ENCODE measurements at regions not wholly inside any gene's neighbourhood (a gene's known extent, or its start where the extent isn't known, plus 50 kb on each side); places are given as distances from the start of the nearest gene placed in this dataset.

- intact Hi-C loops (cut with micrococcal nuclease; ENCODE audit: unreplicated experiment) (no loop called here), in situ Hi-C loops (cut with HindIII; ENCODE audit: low pct_unique_long_range_greater_than_20kb, low sequenced_read_pairs) (no loop called here)
- POLR2A ChIA-PET, result no interaction called here
- no peak overlapping the region for H3K4me3 ChIP-seq (ENCODE audit: low read depth in 2 of 2, low read length in 2 of 2)
- ATAC-seq (peak; percentile 78), DNase-seq (ENCODE audit: low read depth, low spot score) (peak; percentile 18)
- H3K9me3 ChIP-seq (ENCODE audit: control insufficient read depth, insufficient read depth, low read depth, low read length), result no peaks in the 10 kb centered on the region; the same call in 1 of the 2 replicates
- H3K27me3 ChIP-seq (ENCODE audit: control insufficient read depth, insufficient read depth, low read length), result peaks cover 9% of the 10 kb centered on the region; the same call in 1 of the 2 replicates
- TF ChIP-seq POLR2AphosphoS5 (IDR thresholded peaks at IDR 0.05; ENCODE audit: low read depth, low read length) (no peak), CTCF (IDR thresholded peaks at IDR 0.05) (no peak), SIN3A (IDR thresholded peaks at IDR 0.05; ENCODE audit: borderline replicate concordance, insufficient read depth, low read depth, low read length) (no peak), TCF7L2 (IDR thresholded peaks at IDR 0.05; ENCODE audit: low read depth, low read length) (no peak)
- TF ChIP-seq, protein P1, sequence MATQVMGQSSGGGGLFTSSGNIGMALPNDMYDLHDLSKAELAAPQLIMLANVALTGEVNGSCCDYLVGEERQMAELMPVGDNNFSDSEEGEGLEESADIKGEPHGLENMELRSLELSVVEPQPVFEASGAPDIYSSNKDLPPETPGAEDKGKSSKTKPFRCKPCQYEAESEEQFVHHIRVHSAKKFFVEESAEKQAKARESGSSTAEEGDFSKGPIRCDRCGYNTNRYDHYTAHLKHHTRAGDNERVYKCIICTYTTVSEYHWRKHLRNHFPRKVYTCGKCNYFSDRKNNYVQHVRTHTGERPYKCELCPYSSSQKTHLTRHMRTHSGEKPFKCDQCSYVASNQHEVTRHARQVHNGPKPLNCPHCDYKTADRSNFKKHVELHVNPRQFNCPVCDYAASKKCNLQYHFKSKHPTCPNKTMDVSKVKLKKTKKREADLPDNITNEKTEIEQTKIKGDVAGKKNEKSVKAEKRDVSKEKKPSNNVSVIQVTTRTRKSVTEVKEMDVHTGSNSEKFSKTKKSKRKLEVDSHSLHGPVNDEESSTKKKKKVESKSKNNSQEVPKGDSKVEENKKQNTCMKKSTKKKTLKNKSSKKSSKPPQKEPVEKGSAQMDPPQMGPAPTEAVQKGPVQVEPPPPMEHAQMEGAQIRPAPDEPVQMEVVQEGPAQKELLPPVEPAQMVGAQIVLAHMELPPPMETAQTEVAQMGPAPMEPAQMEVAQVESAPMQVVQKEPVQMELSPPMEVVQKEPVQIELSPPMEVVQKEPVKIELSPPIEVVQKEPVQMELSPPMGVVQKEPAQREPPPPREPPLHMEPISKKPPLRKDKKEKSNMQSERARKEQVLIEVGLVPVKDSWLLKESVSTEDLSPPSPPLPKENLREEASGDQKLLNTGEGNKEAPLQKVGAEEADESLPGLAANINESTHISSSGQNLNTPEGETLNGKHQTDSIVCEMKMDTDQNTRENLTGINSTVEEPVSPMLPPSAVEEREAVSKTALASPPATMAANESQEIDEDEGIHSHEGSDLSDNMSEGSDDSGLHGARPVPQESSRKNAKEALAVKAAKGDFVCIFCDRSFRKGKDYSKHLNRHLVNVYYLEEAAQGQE (IDR thresholded peaks at IDR 0.05; ENCODE audit: insufficient read depth in 1 of 2, low read depth in 2 of 2, low read length in 1 of 2), result no peak
- no peak overlapping the region for H3K27ac ChIP-seq (ENCODE audit: low read length)
- no peaks in the 10 kb centered on the region for H3K4me1 ChIP-seq (ENCODE audit: control insufficient read depth, insufficient read depth, low read length)
- CTCF ChIA-PET, result no interaction called here
- BruUV-seq (replicated peaks), result no TSS peak
- no peaks in the 10 kb centered on the region for H3K36me3 ChIP-seq (ENCODE audit: control insufficient read depth, insufficient read depth, low read length)
Observed at GRCh38 chr7:156334636-156335035, 305.9 kb upstream of the RNF32 start.

DNA sequence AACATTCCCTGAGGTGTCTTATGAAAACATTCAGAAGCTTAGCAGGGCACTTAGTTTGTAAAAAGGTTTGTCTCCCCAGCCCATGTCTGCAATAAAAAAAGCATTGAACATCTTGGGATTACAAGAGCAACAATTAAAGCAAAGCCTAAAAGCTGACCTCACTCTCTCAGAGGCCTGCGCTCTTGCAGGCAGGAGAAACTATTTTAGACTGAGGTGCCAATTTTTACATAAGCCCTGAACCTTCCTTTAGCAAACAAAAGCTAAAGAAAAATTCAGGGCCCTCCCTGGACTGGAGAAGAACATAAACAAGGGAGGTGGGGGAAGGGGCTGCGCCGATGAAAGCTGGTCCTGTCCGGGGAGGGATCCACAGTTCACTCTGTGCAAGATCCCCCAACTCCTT is 312.7 kb upstream of the RNF32 start:
- no peak for TF ChIP-seq TCF7L2 (IDR thresholded peaks at IDR 0.05; ENCODE audit: low read depth, low read length)
- TF ChIP-seq SIN3A (IDR thresholded peaks at IDR 0.05; ENCODE audit: borderline replicate concordance, insufficient read depth, low read depth, low read length), result no peak
- TF ChIP-seq CTCF (IDR thresholded peaks at IDR 0.05), result no peak
- no peak for TF ChIP-seq POLR2AphosphoS5 (IDR thresholded peaks at IDR 0.05; ENCODE audit: low read depth, low read length)
- TF ChIP-seq, protein P1 (IDR thresholded peaks at IDR 0.05; ENCODE audit: insufficient read depth in 1 of 2, low read depth in 2 of 2, low read length in 1 of 2), result no peak
- POLR2A ChIA-PET, result no interaction called here
- no peak for DNase-seq (ENCODE audit: low read depth, low spot score)
- CTCF ChIA-PET, result no interaction called here
- H3K36me3 ChIP-seq (ENCODE audit: control insufficient read depth, insufficient read depth, low read length), result no peaks in the 10 kb centered on the region
- no peaks in the 10 kb centered on the region; the same call in 1 of the 2 replicates for H3K9me3 ChIP-seq (ENCODE audit: control insufficient read depth, insufficient read depth, low read depth, low read length)
- intact Hi-C loops (cut with micrococcal nuclease; ENCODE audit: unreplicated experiment), result no loop called here
- H3K27ac ChIP-seq (ENCODE audit: low read length), result no peak overlapping the region
- no peaks in the 10 kb centered on the region for H3K4me1 ChIP-seq (ENCODE audit: control insufficient read depth, insufficient read depth, low read length)
- no peaks in the 10 kb centered on the region; the same call in 1 of the 2 replicates for H3K27me3 ChIP-seq (ENCODE audit: control insufficient read depth, insufficient read depth, low read length)
- BruUV-seq (replicated peaks), result no TSS peak
- no peak overlapping the region for H3K4me3 ChIP-seq (ENCODE audit: low read depth in 2 of 2, low read length in 2 of 2)
- in situ Hi-C loops (cut with HindIII; ENCODE audit: low pct_unique_long_range_greater_than_20kb, low sequenced_read_pairs), result no loop called here
- ATAC-seq, result no peak

Data from Panc1 (cell line).